GM12878 (cell line): ENCODE measurements at regions not wholly inside any gene's neighbourhood (a gene's known extent, or its start where the extent isn't known, plus 50 kb on each side); places are given as distances from the start of the nearest gene placed in this dataset.
A peak's percentile ranks its signal among the peaks of the same experiment; 100 is the strongest.

Source experiments
- CBX3 ChIP-seq: fragments of 200-600 bp; sonication (generic); IDR thresholded peaks from 2 replicates; pipeline ENCODE4 v1.6.1; 2016; ENCODE audit warnings: low read depth, borderline replicate concordance
- CBX5 ChIP-seq: sonication (generic); IDR thresholded peaks from 2 replicates; pipeline ENCODE4 v1.6.1; 2016; ENCODE audit warnings: low read depth, moderate library complexity, mild to moderate bottlenecking, inconsistent platforms
- CEBPZ ChIP-seq: fragments of 150-350 bp; IDR thresholded peaks from 2 replicates; pipeline ENCODE4 v1.6.1; 2016; ENCODE audit warnings: low read depth, low read length
- E2F8 ChIP-seq: fragments of 450-650 bp; IDR thresholded peaks from 2 replicates; pipeline ENCODE4 v1.6.1; 2018; ENCODE audit warnings: mild to moderate bottlenecking, low read depth, moderate library complexity; ENCODE audit not compliant: partially characterized antibody
- HSF1 ChIP-seq: fragments of 150-350 bp; IDR thresholded peaks from 2 replicates; pipeline ENCODE4 v1.6.1; 2014; ENCODE audit warnings: mild to moderate bottlenecking, low read depth, low read length
- MYC ChIP-seq: IDR thresholded peaks from 2 replicates; pipeline ENCODE4 v1.6.1; 2011; ENCODE audit warnings: mild to moderate bottlenecking, low read length, moderate library complexity, inconsistent platforms; ENCODE audit not compliant: insufficient read depth, insufficient replicate concordance, insufficient read length, severe bottlenecking
- NFXL1 ChIP-seq: fragments of 450-650 bp; IDR thresholded peaks from 2 replicates; pipeline ENCODE4 v1.6.1; 2017; ENCODE audit warnings: antibody characterized with exemption, mild to moderate bottlenecking, borderline replicate concordance
- NR2C1 ChIP-seq: fragments of 450-650 bp; IDR thresholded peaks from 2 replicates; pipeline ENCODE4 v1.6.1; 2017; ENCODE audit warnings: antibody characterized with exemption, mild to moderate bottlenecking, moderate library complexity
- PAX5 ChIP-seq: IDR thresholded peaks from 2 replicates; pipeline ENCODE4 v1.6.1; 2011; ENCODE audit warnings: low read depth, low read length, borderline replicate concordance
- PML ChIP-seq: IDR thresholded peaks from 2 replicates; pipeline ENCODE4 v1.6.1; 2012; ENCODE audit warnings: low read length, inconsistent platforms
- POLR2AphosphoS5 ChIP-seq: IDR thresholded peaks from 2 replicates; pipeline ENCODE4 v1.6.1; 2011; ENCODE audit warnings: mild to moderate bottlenecking, low read length, inconsistent platforms
- RCOR1 ChIP-seq: conservative IDR thresholded peaks from 2 replicates; pipeline ENCODE4 v1.6.1; 2012; ENCODE audit warnings: low read depth, low read length, improper control_type of control experiment
- SIN3A ChIP-seq: IDR thresholded peaks from 2 replicates; pipeline ENCODE4 v1.6.1; 2012; ENCODE audit warnings: low read depth, low read length, improper control_type of control experiment
- SMARCA5 ChIP-seq: fragments of 450-650 bp; IDR thresholded peaks from 2 replicates; pipeline ENCODE4 v1.6.1; 2017; ENCODE audit warnings: mild to moderate bottlenecking
- TCF12 ChIP-seq: IDR thresholded peaks from 2 replicates; pipeline ENCODE4 v1.6.1; 2011; ENCODE audit warnings: low read depth, mild to moderate bottlenecking, low read length
- ZBTB11 ChIP-seq: fragments of 450-650 bp; formaldehyde crosslinking; IDR thresholded peaks from 2 replicates; pipeline ENCODE4 v1.5.0; 2022; ENCODE audit warnings: mild to moderate bottlenecking, missing genetic modification characterization
- ZNF384 ChIP-seq: IDR thresholded peaks from 2 replicates; pipeline ENCODE4 v1.6.1; 2012; ENCODE audit warnings: low read depth, mild to moderate bottlenecking, low read length, improper control_type of control experiment, borderline replicate concordance
- ZSCAN29 ChIP-seq: fragments of 450-650 bp; IDR thresholded peaks from 2 replicates; pipeline ENCODE4 v1.6.1; 2017; ENCODE audit warnings: mild to moderate bottlenecking, moderate library complexity

GRCh38 chr1:234963180-234963903, 165.3 kb downstream of the TOMM20 start (continued):
- no peak for TF ChIP-seq E2F8
- TF ChIP-seq SMARCA5: peak; percentile 53
- TF ChIP-seq RCOR1: no peak; the same call in 1 of the 2 replicates
- TF ChIP-seq POLR2AphosphoS5: no peak; the same call in 1 of the 2 replicates
- TF ChIP-seq SIN3A: peak; percentile 72; the same call in 1 of the 2 replicates
- TF ChIP-seq PAX5: peak; percentile 91
- TF ChIP-seq HSF1: no peak
- TF ChIP-seq CBX5: no peak
- no peak for TF ChIP-seq MYC
- TF ChIP-seq PML: no peak
- TF ChIP-seq NFXL1: no peak
- peak; percentile 86 for TF ChIP-seq ZNF384
- TF ChIP-seq ZSCAN29: no peak
- TF ChIP-seq CBX3: no peak
- peak; percentile 92 for TF ChIP-seq TCF12
- TF ChIP-seq CEBPZ: no peak
- TF ChIP-seq NR2C1: 0 out of 2 replicates have a peak, but pooled peaks have one; percentile 22
- TF ChIP-seq ZBTB11 (CRISPR knock-in tag): no peak
